ENCODE measurements at regions not wholly inside any gene's neighbourhood (a gene's known extent, or its start where the extent isn't known, plus 50 kb on each side); places are given as distances from the start of the nearest gene placed in this dataset.
"Not testable (repeated sequence)": the region's sequence is repeated elsewhere in the genome, so short reads cannot be mapped to it uniquely, and the experiment has no call there.

- TF ChIP-seq CTCF (IDR thresholded peaks at IDR 0.05; ENCODE audit: control insufficient read depth, extremely low read depth, insufficient read depth), result no peak
- DNase-seq (ENCODE audit: low read depth), result no peak
- H3K4me3 ChIP-seq (ENCODE audit: low read depth, low read length), result no peak overlapping the region
These were observed 254.8 kb upstream of the CTBP2 start for GRCh38 chr10:125415006-125415633.

- no peak overlapping the region for H3K4me3 ChIP-seq (ENCODE audit: low read depth, low read length)
- DNase-seq (ENCODE audit: low read depth), result no peak
These were observed 251.4 kb upstream of the CTBP2 start for GRCh38 chr10:125411724-125412123.

GRCh38 chr10:125409756-125410155, 249.4 kb upstream of the CTBP2 start:
- no peak for DNase-seq (ENCODE audit: low read depth)

More at GRCh38 chr10:125411724-125412123, 251.4 kb upstream of the CTBP2 start:
- no peak for TF ChIP-seq CTCF (IDR thresholded peaks at IDR 0.05; ENCODE audit: control insufficient read depth, extremely low read depth, insufficient read depth)

GRCh38 chr10:125407557-125407956, 247.2 kb upstream of the CTBP2 start:
- no peak for TF ChIP-seq CTCF (IDR thresholded peaks at IDR 0.05; ENCODE audit: control insufficient read depth, extremely low read depth, insufficient read depth)

More at GRCh38 chr10:125409756-125410155, 249.4 kb upstream of the CTBP2 start:
- no peak for TF ChIP-seq CTCF (IDR thresholded peaks at IDR 0.05; ENCODE audit: control insufficient read depth, extremely low read depth, insufficient read depth)
- H3K4me3 ChIP-seq (ENCODE audit: low read depth, low read length), result no peak overlapping the region

GRCh38 chr10:125407000-125407502, 246.7 kb upstream of the CTBP2 start:
- DNase-seq (ENCODE audit: low read depth), result peak; percentile 93
- TF ChIP-seq CTCF (IDR thresholded peaks at IDR 0.05; ENCODE audit: control insufficient read depth, extremely low read depth, insufficient read depth), result no peak
- H3K4me3 ChIP-seq (ENCODE audit: low read depth, low read length), result no peak overlapping the region

More at GRCh38 chr10:125407557-125407956, 247.2 kb upstream of the CTBP2 start:
- no peak for DNase-seq (ENCODE audit: low read depth)
- no peak overlapping the region for H3K4me3 ChIP-seq (ENCODE audit: low read depth, low read length)

- DNase-seq (ENCODE audit: low read depth), result not testable (repeated sequence)
These were observed 244.5 kb upstream of the CTBP2 start for GRCh38 chr10:125404902-125405301.

GRCh38 chr10:125401462-125401861, 241.1 kb upstream of the CTBP2 start:
- DNase-seq (ENCODE audit: low read depth), result no peak
- no peak for TF ChIP-seq CTCF (IDR thresholded peaks at IDR 0.05; ENCODE audit: control insufficient read depth, extremely low read depth, insufficient read depth)
- H3K4me3 ChIP-seq (ENCODE audit: low read depth, low read length), result no peak overlapping the region

More at GRCh38 chr10:125404902-125405301, 244.5 kb upstream of the CTBP2 start:
- H3K4me3 ChIP-seq (ENCODE audit: low read depth, low read length), result not testable (repeated sequence)
